Common myeloid progenitor, CD34-positive (primary cell): ENCODE measurements at regions not wholly inside any gene's neighbourhood (a gene's known extent, or its start where the extent isn't known, plus 50 kb on each side); places are given as distances from the start of the nearest gene placed in this dataset.

Experiments
- CTCF ChIA-PET: fragments of 350-600 bp; sonication (Branson Sonifier 250); formaldehyde crosslinking; loops from one replicate; lab custom pipeline; 2021; ENCODE audit warnings: antibody characterized with exemption; lab: Charles Lee
- POLR2A ChIA-PET: fragments of 350-600 bp; sonication (Branson Sonifier 250); formaldehyde crosslinking; loops from one replicate; lab custom pipeline; 2021; ENCODE audit warnings: antibody characterized with exemption; lab: Charles Lee
- DNase-seq, 3 donors: peaks; one replicate each; pipeline versions ENCODE4 v3.0.0 to v3.0.0-alpha.2; 2013
- H3K27ac ChIP-seq, 2 experiments: 1 replicate in 1 of 2; 2 replicates in 1 of 2; pipeline ENCODE4 v1.7.0; 2013; ENCODE audit warnings: inconsistent platforms in 2 of 2, low read length in 2 of 2, mild to moderate bottlenecking in 2 of 2, low read depth in 1 of 2, moderate library complexity in 1 of 2; ENCODE audit not compliant: severe bottlenecking in 2 of 2, insufficient read depth in 1 of 2, poor library complexity in 1 of 2
- H3K27me3 ChIP-seq, 5 experiments: replicated peaks in 2 of 5; 1 replicate in 3 of 5; 2 replicates in 2 of 5; pipeline versions ENCODE4 v1.6.1 to v1.7.0; 2013; ENCODE audit warnings: low read length in 4 of 5, mild to moderate bottlenecking in 2 of 5, moderate library complexity in 2 of 5, inconsistent platforms in 1 of 5; ENCODE audit not compliant: insufficient read depth in 5 of 5, control insufficient read depth in 4 of 5
- H3K36me3 ChIP-seq, 4 experiments: 1 replicate in 2 of 4; 2 replicates in 2 of 4; pipeline versions ENCODE4 v1.6.1 to v1.7.0; 2013; ENCODE audit warnings: low read length in 3 of 4, control low read depth in 1 of 4, mild to moderate bottlenecking in 1 of 4; ENCODE audit not compliant: control insufficient read depth in 4 of 4, insufficient read depth in 4 of 4
- H3K4me1 ChIP-seq, 4 experiments: 1 replicate in 3 of 4; 2 replicates in 1 of 4; pipeline versions ENCODE4 v1.6.1 to v1.7.1; 2013; ENCODE audit warnings: low read length in 3 of 4, mild to moderate bottlenecking in 3 of 4, control low read depth in 1 of 4, inconsistent platforms in 1 of 4, moderate library complexity in 1 of 4; ENCODE audit not compliant: control insufficient read depth in 4 of 4, insufficient read depth in 4 of 4; ENCODE audit errors: control extremely low read depth in 1 of 4
- H3K4me3 ChIP-seq, 7 experiments: 1 replicate in 4 of 7; 2 replicates in 3 of 7; pipeline versions ENCODE4 v1.5.1 to v1.7.0; 2013; ENCODE audit warnings: mild to moderate bottlenecking in 7 of 7, low read length in 6 of 7, moderate library complexity in 6 of 7, inconsistent platforms in 2 of 7, low read depth in 2 of 7, control low read depth in 1 of 7; ENCODE audit not compliant: insufficient read depth in 4 of 7, control insufficient read depth in 1 of 7; ENCODE audit errors: extremely low read depth in 1 of 7
- H3K9me3 ChIP-seq, 5 experiments: 1 replicate in 4 of 5; 2 replicates in 1 of 5; pipeline versions ENCODE4 v1.6.1 to v1.7.1; 2013; ENCODE audit warnings: low read length in 4 of 5, mild to moderate bottlenecking in 2 of 5, inconsistent platforms in 1 of 5, low read depth in 1 of 5, moderate library complexity in 1 of 5; ENCODE audit not compliant: control insufficient read depth in 4 of 5, insufficient read depth in 2 of 5; ENCODE audit errors: control extremely low read depth in 1 of 5
- WGBS: methylation state at CpG from one replicate; pipeline ENCODE4 v1.1.5; 2013; ENCODE audit not compliant: insufficient coverage; 5-methylcytosine and 5-hydroxymethylcytosine counted together

GRCh38 chr2:23171108-23171507 lies 213.9 kb upstream of the KLHL29 start:
- ChIA-PET CTCF (no interaction called here), POLR2A (no interaction called here)
- Histone ChIP-seq H3K4me3 (no peak overlapping the region), H3K27me3 (no peaks in the 10 kb centered on the region), H3K36me3 (no peaks in the 10 kb centered on the region), H3K27ac (no peak overlapping the region), H3K9me3 (peaks cover 0 to 8% (median 0%) of the 10 kb centered on the region in 5 experiments), H3K4me1 (no peaks in the 10 kb centered on the region)
- DNase-seq: no peak

- DNase-seq: no peak
- H3K36me3 ChIP-seq: no peaks in the 10 kb centered on the region
- H3K4me1 ChIP-seq: no peaks in the 10 kb centered on the region
- H3K9me3 ChIP-seq: peaks cover 0 to 4% (median 0%) of the 10 kb centered on the region in 5 experiments
- no peaks in the 10 kb centered on the region for H3K27me3 ChIP-seq
- POLR2A ChIA-PET: no interaction called here
- H3K4me3 ChIP-seq: no peak overlapping the region
- no CpG with 5 or more reads among the region's 2 CpGs for WGBS
- CTCF ChIA-PET: no interaction called here
- no peak overlapping the region for H3K27ac ChIP-seq
Measured at GRCh38 chr2:23178396-23178795, 206.6 kb upstream of the KLHL29 start.

GRCh38 chr2:23183733-23184132 lies 201.2 kb upstream of the KLHL29 start:
- H3K9me3 ChIP-seq: peaks cover 0 to 4% (median 0%) of the 10 kb centered on the region in 5 experiments
- no peaks in the 10 kb centered on the region for H3K4me1 ChIP-seq
- WGBS: 100% methylated on average over 1 of the region's 4 CpGs
- ChIA-PET POLR2A (no interaction called here), CTCF (no interaction called here)
- no peak overlapping the region for H3K4me3 ChIP-seq
- no peaks in the 10 kb centered on the region for H3K27me3 ChIP-seq
- no peaks in the 10 kb centered on the region for H3K36me3 ChIP-seq
- DNase-seq: no peak
- H3K27ac ChIP-seq: no peak overlapping the region

GRCh38 chr2:23198316-23199114 lies 186.5 kb upstream of the KLHL29 start:
- no peak overlapping the region for H3K27ac ChIP-seq
- DNase-seq: no peak
- ChIA-PET CTCF (interaction anchor here (1.3 kb wide), 1 partner anchor 9 kb away, joined by 3 read pairs; no protein-coding TSS in a partner anchor), POLR2A (interaction anchor here (0.6 kb wide), 1 partner anchor 133 kb away, joined by 4 read pairs; no protein-coding TSS in a partner anchor)
- H3K9me3 ChIP-seq: peaks cover 0 to 22% (median 0%) of the 10 kb centered on the region in 5 experiments
- H3K4me1 ChIP-seq: no peaks in the 10 kb centered on the region
- WGBS: 91% methylated on average over 9 of the region's 12 CpGs
- H3K27me3 ChIP-seq: no peaks in the 10 kb centered on the region
- no peaks in the 10 kb centered on the region for H3K36me3 ChIP-seq
- no peak overlapping the region for H3K4me3 ChIP-seq

- POLR2A ChIA-PET: no interaction called here
- CTCF ChIA-PET: interaction anchor here (1.3 kb wide), 1 partner anchor 9 kb away, joined by 3 read pairs; no protein-coding TSS in a partner anchor
- 86% methylated on average over 7 of the region's 7 CpGs for WGBS
Measured at GRCh38 chr2:23199115-23199918, 185.7 kb upstream of the KLHL29 start.

GRCh38 chr2:23200068-23200786 lies 184.8 kb upstream of the KLHL29 start:
- no peak overlapping the region for H3K27ac ChIP-seq
- DNase-seq: no peak
- no peaks in the 10 kb centered on the region for H3K36me3 ChIP-seq
- peaks cover 0 to 21% (median 0%) of the 10 kb centered on the region in 5 experiments for H3K9me3 ChIP-seq
- H3K4me3 ChIP-seq: no peak overlapping the region
- ChIA-PET CTCF (interaction anchor here (1.3 kb wide), 1 partner anchor 10 kb away, joined by 3 read pairs; no protein-coding TSS in a partner anchor), POLR2A (no interaction called here)
- WGBS: 100% methylated on average over 1 of the region's 2 CpGs
- no peaks in the 10 kb centered on the region for H3K4me1 ChIP-seq
- no peaks in the 10 kb centered on the region for H3K27me3 ChIP-seq

More at GRCh38 chr2:23199115-23199918, 185.7 kb upstream of the KLHL29 start:
- no peaks in the 10 kb centered on the region for H3K4me1 ChIP-seq
- no peak overlapping the region for H3K4me3 ChIP-seq
- H3K9me3 ChIP-seq: peaks cover 0 to 22% (median 0%) of the 10 kb centered on the region in 5 experiments
- H3K36me3 ChIP-seq: no peaks in the 10 kb centered on the region
- H3K27me3 ChIP-seq: no peaks in the 10 kb centered on the region
- no peak overlapping the region for H3K27ac ChIP-seq
- DNase-seq: no peak
